ENCODE measurements at regions not wholly inside any gene's neighbourhood (a gene's known extent, or its start where the extent isn't known, plus 50 kb on each side); places are given as distances from the start of the nearest gene placed in this dataset.

- no peaks in the 10 kb centered on the region for H3K36me3 ChIP-seq
- peaks cover 9% of the 10 kb centered on the region for H3K4me1 ChIP-seq
- H3K27me3 ChIP-seq: no peaks in the 10 kb centered on the region
- DNase-seq (ENCODE audit: low spot score in 2 of 2): no peak
- H3K9me3 ChIP-seq: no peaks in the 10 kb centered on the region
- WGBS: 68% methylated on average over 2 of the region's 2 CpGs
- no peak for TF ChIP-seq EP300 (IDR thresholded peaks at IDR 0.05)
- TF ChIP-seq POLR2A (IDR thresholded peaks at IDR 0.05): no peak
- TF ChIP-seq CTCF (IDR thresholded peaks at IDR 0.05): no peak
- TF ChIP-seq POLR2AphosphoS5 (IDR thresholded peaks at IDR 0.05): no peak
- H3K4me3 ChIP-seq: no peak overlapping the region
- H3K27ac ChIP-seq: no peak overlapping the region
Measured at GRCh38 chr5:158468444-158468843, 609.5 kb upstream of the CLINT1 start.

- Histone ChIP-seq H3K4me3 (no peak overlapping the region), H3K9me3 (no peaks in the 10 kb centered on the region), H3K27ac (no peak overlapping the region), H3K4me1 (peaks cover 22% of the 10 kb centered on the region), H3K36me3 (no peaks in the 10 kb centered on the region), H3K27me3 (no peaks in the 10 kb centered on the region)
- no peak for TF ChIP-seq EP300 (IDR thresholded peaks at IDR 0.05)
- no peak for TF ChIP-seq POLR2A (IDR thresholded peaks at IDR 0.05)
- TF ChIP-seq POLR2AphosphoS5 (IDR thresholded peaks at IDR 0.05): no peak
- no peak for TF ChIP-seq CTCF (IDR thresholded peaks at IDR 0.05)
- DNase-seq (ENCODE audit: low spot score in 2 of 2): no peak
Measured at GRCh38 chr5:158466191-158466590, 607.2 kb upstream of the CLINT1 start.

- DNase-seq (ENCODE audit: low spot score in 2 of 2): no peak
- TF ChIP-seq EP300 (IDR thresholded peaks at IDR 0.05): no peak
- TF ChIP-seq POLR2A (IDR thresholded peaks at IDR 0.05): no peak
- TF ChIP-seq CTCF (IDR thresholded peaks at IDR 0.05): no peak
- no peak for TF ChIP-seq POLR2AphosphoS5 (IDR thresholded peaks at IDR 0.05)
- Histone ChIP-seq H3K4me1 (peaks cover 22% of the 10 kb centered on the region), H3K9me3 (no peaks in the 10 kb centered on the region), H3K4me3 (no peak overlapping the region), H3K36me3 (no peaks in the 10 kb centered on the region), H3K27me3 (no peaks in the 10 kb centered on the region), H3K27ac (no peak overlapping the region)
- 75% methylated on average over 6 of the region's 6 CpGs for WGBS
Measured at GRCh38 chr5:158465086-158465972, 606.4 kb upstream of the CLINT1 start.

- H3K27ac ChIP-seq: peak overlapping the region; percentile 54
- peaks cover 22% of the 10 kb centered on the region for H3K4me1 ChIP-seq
- TF ChIP-seq CTCF (IDR thresholded peaks at IDR 0.05) (no peak), EP300 (IDR thresholded peaks at IDR 0.05) (no peak), POLR2AphosphoS5 (IDR thresholded peaks at IDR 0.05) (no peak), POLR2A (IDR thresholded peaks at IDR 0.05) (no peak)
- H3K9me3 ChIP-seq: no peaks in the 10 kb centered on the region
- no peak for DNase-seq (ENCODE audit: low spot score in 2 of 2)
- WGBS: 71% methylated on average over 1 of the region's 1 CpG
- no peak overlapping the region for H3K4me3 ChIP-seq
- H3K36me3 ChIP-seq: no peaks in the 10 kb centered on the region
- no peaks in the 10 kb centered on the region for H3K27me3 ChIP-seq
Measured at GRCh38 chr5:158464383-158464782, 605.4 kb upstream of the CLINT1 start.

- H3K4me1 ChIP-seq: peaks cover 22% of the 10 kb centered on the region
- H3K27me3 ChIP-seq: no peaks in the 10 kb centered on the region
- H3K4me3 ChIP-seq: no peak overlapping the region
- no peaks in the 10 kb centered on the region for H3K36me3 ChIP-seq
- WGBS: 51% methylated on average over 4 of the region's 4 CpGs
- TF ChIP-seq POLR2AphosphoS5 (IDR thresholded peaks at IDR 0.05): peak in 2 of 3 donors; percentile 65 to 97
- no peak for TF ChIP-seq EP300 (IDR thresholded peaks at IDR 0.05)
- peak; percentile 80 to 87 for DNase-seq (ENCODE audit: low spot score in 2 of 2)
- peak overlapping the region; percentile 69 for H3K27ac ChIP-seq
- H3K9me3 ChIP-seq: no peaks in the 10 kb centered on the region
Measured at GRCh38 chr5:158463938-158464337, 605.0 kb upstream of the CLINT1 start.
